GM18858 (cell line): ENCODE measurements at regions not wholly inside any gene's neighbourhood (a gene's known extent, or its start where the extent isn't known, plus 50 kb on each side); places are given as distances from the start of the nearest gene placed in this dataset.
"Not testable (repeated sequence)": the region's sequence is repeated elsewhere in the genome, so short reads cannot be mapped to it uniquely, and the experiment has no call there.

ENCODE experiments used
- ATAC-seq: cut with Tn5 transposase; IDR thresholded peaks from one replicate; pipeline ENCODE4 v1.9.1; 2021; ENCODE audit not compliant: unreplicated experiment

GRCh38 chr7:96921771-96922170 lies 83.6 kb upstream of the DLX6 start:
- ATAC-seq, result no peak

- ATAC-seq, result not testable (repeated sequence)
Measured at GRCh38 chr7:96923345-96923744, 82.0 kb upstream of the DLX6 start.

GRCh38 chr7:96927131-96927530 lies 78.2 kb upstream of the DLX6 start:
- ATAC-seq, result no peak

GRCh38 chr7:96928965-96929364 lies 76.4 kb upstream of the DLX6 start:
- ATAC-seq, result no peak

- no peak for ATAC-seq
Measured at GRCh38 chr7:96931891-96932290, 73.5 kb upstream of the DLX6 start.

- ATAC-seq, result no peak
Measured at GRCh38 chr7:96933067-96933645, 72.2 kb upstream of the DLX6 start.

GRCh38 chr7:96936621-96937020 lies 68.7 kb upstream of the DLX6 start:
- ATAC-seq, result no peak

GRCh38 chr7:96942112-96942511 lies 63.2 kb upstream of the DLX6 start:
- ATAC-seq, result no peak

- ATAC-seq, result no peak
Measured at GRCh38 chr7:96949766-96950165, 55.6 kb upstream of the DLX6 start.

- no peak for ATAC-seq
Measured at GRCh38 chr7:96952974-96953391, 52.4 kb upstream of the DLX6 start.

GRCh38 chr7:96953676-96954513 lies 51.5 kb upstream of the DLX6 start:
- ATAC-seq, result no peak
